ENCODE measurements at regions not wholly inside any gene's neighbourhood (a gene's known extent, or its start where the extent isn't known, plus 50 kb on each side); places are given as distances from the start of the nearest gene placed in this dataset.

GRCh38 chr15:97200161-97200560 is 760.3 kb upstream of the ARRDC4 start:
- no peak for TF ChIP-seq POLR2A (IDR thresholded peaks at IDR 0.05)
- TF ChIP-seq CTCF (IDR thresholded peaks at IDR 0.05) = no peak

All from thyroid gland (tissue), 4 donors.